ENCODE measurements at regions not wholly inside any gene's neighbourhood (a gene's known extent, or its start where the extent isn't known, plus 50 kb on each side); places are given as distances from the start of the nearest gene placed in this dataset.

GRCh38 chr4:27239641-27240040 is 379.0 kb downstream of the STIM2 start:
- TF ChIP-seq CTCF (IDR thresholded peaks at IDR 0.05; ENCODE audit: insufficient read depth, low read length) (no peak), SPI1 (IDR thresholded peaks at IDR 0.05; ENCODE audit: borderline replicate concordance, low read depth) (no peak), REST (IDR thresholded peaks at IDR 0.05; ENCODE audit: insufficient replicate concordance, low read depth) (no peak), GABPA (IDR thresholded peaks at IDR 0.05; ENCODE audit: low read depth) (no peak)

All from HL-60 (cell line).